Activated CD8-positive, alpha-beta memory T cell treated with anti-CD3 and anti-CD28 coated beads for 1 hour (primary cell): ENCODE measurements at regions not wholly inside any gene's neighbourhood (a gene's known extent, or its start where the extent isn't known, plus 50 kb on each side); places are given as distances from the start of the nearest gene placed in this dataset.

ENCODE experiments used
- DNase-seq, 2 donors: peaks; one replicate each; pipeline ENCODE4 v3.0.0-alpha.2; 2020; ENCODE audit warnings: low read depth in 1 of 2; ENCODE audit errors: extremely low read depth in 1 of 2

DNA sequence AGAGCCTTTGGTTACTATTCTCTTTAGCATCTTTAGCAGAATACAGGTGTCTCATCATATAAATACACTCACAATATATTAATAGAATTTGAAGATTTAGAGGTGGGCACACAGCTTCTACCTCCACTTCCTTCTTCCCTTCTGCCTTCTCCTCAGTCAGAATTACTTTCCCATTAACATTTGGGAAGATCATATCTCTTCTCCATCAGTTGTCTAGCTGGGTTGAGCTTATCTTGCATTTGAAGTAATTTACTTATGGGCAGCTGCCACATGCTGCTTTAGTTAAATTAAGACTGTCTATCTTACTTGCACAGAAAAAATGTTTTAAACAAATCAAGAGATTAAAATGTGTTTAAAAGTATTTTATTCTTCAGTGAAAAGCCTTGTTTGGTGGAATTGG, 110.1 kb upstream of the ASIC2 start:
- no peak for DNase-seq

DNA sequence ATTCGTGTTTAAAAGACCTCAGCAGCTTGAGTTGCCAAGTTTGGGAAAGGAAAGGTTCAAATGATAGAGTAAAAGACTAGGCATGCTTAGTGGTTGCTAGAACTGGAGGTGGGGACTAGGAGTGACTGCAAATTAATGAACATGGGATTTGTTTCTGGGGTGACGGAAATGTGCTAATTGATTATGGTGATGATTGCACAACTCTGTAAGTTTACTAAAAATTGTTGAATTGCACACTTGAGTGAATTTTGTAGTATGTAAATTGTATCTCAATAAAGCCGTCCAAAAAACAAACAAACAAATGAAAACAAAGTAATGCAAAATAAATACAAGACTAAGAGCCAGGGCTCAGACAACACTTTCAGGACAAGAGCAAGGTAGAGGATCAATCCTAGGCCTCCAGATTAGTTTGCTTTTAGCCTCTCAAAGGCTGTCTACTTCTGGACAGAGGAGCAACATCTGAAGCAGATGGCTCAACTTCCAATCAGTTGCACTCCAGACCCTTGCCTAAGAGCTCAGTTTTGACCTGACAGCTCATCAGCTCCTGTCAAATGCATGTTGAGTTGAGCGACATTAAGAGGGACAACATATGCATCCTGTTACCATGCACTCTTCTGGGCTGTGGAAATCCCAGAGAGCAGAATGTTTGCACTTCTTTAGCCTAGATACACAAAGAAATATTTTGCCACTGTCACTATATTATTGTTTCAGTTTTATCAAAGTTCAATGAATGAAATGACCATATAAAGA, 111.2 kb upstream of the ASIC2 start:
- DNase-seq = no peak

DNA sequence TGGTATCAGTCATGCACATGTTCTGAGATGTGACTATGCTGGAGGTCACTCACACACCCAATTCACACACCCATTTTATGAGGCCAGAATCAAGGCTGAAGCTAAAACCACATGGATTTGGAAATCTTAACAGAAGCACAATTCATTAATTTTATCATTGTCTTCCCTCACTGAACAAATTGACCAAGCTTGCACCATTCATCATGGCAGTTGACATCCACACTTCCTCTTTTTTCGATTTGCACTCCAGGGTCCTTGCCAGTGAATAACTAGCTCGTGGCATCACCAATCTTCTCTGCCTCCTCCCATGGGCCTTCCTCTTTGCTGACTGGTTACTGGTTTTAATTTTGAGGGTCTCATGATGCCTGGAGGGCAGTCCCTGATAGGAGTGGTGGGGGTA, 123.0 kb upstream of the ASIC2 start:
- no peak for DNase-seq

DNA sequence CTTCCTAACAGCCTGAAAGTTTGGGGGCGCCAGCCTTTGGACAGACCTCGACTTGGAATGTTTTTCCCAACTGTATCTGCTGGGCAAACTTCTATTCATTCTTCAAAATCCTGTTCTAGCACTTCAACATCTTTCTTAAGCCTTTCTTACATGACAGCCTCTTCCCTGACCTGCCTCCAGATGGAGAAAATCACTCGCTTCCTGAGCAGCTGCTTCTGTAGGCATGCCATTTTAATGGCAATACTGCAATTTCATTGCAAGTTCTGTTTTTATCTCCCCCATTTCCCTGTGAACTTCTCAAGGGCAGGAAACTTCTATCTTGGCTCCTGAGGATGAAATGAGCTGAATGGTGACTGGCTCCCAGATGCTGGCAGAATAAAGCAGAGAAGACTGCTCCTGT, 128.8 kb upstream of the ASIC2 start:
- no peak for DNase-seq

DNA sequence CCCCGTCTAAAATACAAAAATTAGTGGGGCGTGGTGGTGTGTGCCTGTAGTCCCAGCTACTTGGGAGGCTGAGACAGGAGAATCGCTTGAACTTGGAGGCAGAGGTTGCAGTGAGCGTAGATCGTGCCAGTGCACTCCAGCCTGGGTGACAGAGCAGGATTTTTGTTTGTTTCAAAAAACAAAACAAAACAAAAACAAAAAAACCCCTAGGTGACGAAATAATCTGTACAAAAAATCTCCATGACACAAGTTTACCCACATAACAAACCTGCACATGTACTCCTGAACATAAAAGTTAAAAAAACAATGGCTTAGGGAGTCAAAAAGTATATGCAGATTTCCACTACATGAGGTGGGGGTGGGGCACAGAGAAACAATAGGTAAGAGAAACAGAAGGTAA, 140.5 kb upstream of the ASIC2 start:
- no peak for DNase-seq

DNA sequence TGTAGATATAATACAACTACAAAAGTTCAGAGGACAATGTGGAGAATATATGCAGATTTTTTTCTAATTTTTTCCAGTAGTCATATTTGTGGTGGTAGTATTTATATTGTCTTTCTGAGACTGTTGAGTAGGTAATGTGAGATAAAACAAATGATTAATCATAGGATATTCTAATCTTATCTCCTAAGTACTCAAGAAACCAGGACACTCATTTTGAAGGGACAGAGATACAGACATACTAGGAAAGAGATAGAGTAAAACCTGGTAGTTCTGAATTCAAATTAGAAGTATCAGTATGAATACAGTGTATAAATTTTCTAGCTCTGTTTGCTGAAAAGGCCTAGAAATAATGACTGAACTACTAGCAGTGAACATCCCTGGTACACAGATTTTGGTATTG, 141.7 kb upstream of the ASIC2 start:
- DNase-seq = no peak

DNA sequence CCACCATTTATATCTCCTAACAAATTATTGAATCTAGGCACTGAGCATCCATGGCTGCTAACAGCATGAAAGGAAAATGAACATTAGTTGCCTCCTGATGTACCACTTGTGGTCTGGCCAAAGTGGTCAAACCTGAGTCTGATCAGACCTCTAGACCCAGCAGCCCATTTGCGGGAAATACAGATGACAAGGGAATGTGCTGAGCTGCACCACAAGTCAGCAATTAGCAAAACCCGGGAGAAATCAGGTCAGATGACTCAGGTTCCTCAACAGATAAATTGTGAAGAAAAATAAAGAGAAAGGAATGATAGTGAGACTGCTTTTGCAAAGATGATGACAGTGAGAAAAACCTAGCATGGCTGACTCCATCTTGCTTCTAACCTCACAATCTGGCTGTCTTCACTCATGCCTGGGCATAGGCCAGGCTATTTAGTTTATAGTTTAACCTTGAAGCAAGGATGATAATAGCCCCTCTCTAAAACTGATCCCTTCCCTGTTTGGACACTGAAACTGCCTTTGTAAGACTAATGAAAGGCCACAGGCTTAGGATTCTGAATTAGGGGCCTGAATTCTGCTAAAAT, 142.7 kb upstream of the ASIC2 start:
- DNase-seq = no peak

DNA sequence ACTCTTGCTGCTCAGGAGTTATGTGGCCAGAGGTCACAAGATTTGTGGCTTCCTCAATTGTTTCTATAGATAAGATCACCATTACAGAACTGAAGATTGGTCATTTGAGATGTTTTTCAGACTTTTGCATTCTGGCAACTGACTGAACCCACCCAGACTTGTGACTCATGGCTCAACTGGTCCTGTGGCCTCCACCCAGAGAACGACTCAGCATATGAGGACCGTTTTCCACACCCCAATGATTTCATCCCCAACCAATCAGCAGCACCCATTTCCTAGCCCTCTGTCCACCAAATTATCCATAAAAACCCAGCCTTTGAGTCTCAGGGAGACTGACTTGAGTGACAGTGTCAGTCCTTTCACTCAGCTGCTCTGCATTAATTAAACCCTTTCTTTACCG, 143.2 kb upstream of the ASIC2 start:
- DNase-seq = no peak

DNA sequence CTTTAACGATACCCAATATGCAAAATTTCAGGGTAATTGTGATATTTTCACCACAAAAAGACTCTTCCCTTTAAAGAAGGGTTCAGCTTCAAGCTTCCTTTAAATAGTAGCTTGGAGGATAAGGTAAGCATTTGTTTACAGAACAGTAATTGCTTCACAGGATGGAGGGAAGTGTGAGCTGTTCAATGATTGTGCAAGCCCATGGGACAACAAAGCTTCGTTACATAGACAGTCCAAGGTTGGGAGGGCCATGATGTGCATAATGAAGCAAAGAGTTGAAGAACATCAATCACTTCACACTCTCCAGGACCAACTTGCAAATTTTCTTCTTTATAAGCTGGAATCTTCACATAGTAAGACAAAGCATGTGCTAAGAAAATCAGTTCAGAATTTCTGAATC, 145.0 kb upstream of the ASIC2 start:
- DNase-seq = no peak

DNA sequence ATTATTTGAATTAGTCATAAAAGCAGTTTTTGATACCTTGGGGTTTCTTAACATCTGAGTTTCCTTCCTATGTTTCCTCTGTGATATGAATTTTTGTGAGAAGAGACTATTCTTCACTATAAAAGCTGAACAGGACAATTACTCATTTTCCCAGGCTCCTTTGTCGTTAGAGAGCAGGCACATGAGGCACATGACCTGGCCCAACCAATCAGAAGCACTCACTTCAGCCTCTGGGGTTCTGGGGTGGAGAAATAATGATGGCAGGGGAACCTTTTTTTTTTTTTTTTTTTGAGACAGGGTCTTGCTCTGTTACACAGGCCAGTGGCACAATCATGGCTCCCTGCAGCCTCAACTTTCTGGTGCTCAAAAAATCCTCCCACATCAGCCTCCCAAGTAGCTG, 145.5 kb upstream of the ASIC2 start:
- no peak for DNase-seq

DNA sequence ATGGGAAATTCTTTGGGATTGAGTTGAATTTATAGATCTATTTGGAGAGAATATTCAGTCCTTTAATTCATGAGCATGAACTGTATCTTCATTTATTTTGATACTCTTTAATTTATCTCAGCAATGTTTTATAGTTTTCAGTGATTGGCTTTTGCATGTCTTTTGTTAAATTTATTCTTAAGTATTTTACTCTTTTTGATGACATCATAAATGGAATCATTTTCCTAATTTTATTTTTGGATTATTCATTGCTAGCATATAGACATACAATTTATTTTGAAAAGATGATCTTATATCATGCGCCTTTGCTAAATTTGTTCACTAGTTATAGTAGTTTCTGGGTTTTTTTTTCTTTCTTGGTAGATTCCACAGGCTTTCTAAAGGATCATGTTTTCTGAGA, 149.2 kb upstream of the ASIC2 start:
- no peak for DNase-seq

DNA sequence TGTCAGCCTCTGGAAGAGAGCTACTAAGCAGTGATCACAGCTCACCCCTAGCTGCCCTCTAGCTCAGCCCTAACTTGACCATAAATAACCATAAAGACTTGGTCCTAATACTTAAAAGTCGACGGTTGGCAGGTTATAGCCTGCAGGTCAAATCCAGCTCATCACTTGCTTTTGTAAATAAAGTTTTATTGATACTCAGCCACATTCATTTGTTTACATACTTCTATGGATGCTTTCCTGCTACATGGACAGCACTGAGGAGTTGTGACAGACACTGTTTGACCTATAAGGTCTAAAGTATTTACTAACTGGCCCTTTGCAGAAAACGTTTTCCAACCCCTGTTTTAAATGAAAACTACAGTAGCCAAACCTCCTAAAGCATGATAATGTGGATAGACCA, 151.6 kb upstream of the ASIC2 start:
- DNase-seq = no peak

DNA sequence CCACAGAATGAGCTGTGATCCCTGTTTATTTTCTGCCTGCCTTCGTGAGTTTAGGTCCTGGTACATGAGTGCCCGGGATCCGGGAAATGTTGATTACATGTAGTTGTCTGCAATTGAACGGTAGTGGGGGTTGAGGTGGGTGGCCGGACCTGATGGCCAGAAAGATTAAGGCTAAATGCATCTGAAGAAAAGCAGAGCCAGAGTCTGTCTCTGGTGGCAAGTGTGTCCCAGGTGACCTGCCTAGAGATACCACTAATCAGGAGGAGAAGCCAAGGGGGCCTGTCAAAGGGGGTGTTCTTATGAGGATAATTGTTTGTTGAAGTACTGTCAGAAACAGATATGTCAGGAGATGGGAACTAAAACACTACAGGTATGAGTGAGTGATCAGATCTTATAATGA, 154.0 kb upstream of the ASIC2 start:
- DNase-seq = no peak

DNA sequence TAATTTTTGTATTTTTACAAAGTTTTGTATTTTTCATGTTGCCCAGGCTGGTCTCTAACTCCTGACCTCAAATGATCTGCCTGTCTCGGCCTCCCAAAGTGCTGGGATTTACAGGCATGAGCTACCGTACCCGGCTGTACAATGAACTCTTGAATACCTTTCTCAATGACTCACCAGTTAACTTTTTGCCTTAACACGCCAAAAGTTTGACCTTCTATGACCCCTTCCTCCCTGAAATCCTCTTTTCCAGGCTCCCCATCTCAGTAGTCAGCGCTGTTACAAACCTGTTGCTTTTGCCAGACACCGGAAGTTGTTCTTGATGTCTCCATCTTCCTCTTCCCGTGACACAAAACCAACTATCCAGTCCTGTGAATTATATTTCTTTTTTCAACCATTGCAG, 158.1 kb upstream of the ASIC2 start:
- DNase-seq = no peak

DNA sequence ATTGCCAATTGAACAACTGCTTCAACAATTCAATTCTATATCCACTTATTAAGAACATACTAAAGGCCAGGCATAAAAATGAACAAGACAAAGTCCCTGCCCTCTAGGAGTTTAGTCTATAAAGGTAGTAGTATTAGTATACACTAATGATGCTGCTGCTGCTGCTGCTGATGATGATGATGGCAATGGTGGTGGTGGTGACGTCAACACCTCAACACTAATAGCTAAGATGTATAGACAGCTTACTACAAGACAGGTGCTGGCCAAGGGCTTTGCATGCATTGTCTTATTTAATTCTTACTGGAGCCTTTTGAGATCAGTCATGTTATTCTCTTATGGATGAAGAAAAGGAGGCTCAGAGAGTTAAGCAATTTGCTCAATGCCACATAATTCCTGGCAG, 164.4 kb upstream of the ASIC2 start:
- no peak for DNase-seq

DNA sequence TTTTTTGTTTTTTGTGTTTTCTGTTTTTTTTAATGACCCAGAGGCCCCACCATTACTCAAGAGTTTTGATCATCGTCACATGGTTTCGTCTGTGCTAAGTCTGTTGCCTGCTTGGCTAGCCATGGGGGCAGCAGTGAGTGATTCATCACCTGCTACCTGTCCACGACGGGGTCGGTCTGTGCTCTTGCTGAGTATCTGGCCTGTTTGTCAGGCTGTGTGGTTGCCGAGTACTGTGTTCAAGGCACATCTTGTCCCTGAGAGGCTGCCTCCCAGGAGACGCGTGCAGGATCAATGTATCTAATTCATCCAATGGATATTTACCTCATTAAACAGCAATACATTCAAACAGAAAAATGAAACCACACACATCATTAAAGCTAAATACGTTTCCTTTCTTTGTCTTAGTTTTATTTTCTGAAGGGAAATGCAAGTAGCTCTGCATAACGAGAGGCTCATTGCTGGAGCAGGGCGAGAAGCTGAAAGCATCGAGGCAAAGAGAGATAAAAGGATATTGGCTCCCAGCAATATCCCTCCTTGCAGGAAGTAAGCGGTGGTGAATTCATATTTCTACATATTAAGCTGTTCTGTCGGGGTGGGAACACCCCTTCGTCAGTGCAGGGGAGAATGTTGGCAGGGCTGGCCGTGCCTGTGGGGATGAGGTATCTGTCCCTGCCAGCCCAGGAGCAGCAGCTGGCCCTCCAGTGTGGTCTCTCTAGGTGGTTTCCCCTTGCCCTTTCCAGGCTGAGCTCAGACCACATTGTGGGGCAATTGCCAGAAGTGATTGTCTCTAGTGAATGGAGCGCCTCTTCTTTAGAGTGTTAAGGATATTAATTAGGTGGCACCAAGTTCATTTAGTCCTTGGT, 166.2 kb upstream of the ASIC2 start:
- no peak for DNase-seq

DNA sequence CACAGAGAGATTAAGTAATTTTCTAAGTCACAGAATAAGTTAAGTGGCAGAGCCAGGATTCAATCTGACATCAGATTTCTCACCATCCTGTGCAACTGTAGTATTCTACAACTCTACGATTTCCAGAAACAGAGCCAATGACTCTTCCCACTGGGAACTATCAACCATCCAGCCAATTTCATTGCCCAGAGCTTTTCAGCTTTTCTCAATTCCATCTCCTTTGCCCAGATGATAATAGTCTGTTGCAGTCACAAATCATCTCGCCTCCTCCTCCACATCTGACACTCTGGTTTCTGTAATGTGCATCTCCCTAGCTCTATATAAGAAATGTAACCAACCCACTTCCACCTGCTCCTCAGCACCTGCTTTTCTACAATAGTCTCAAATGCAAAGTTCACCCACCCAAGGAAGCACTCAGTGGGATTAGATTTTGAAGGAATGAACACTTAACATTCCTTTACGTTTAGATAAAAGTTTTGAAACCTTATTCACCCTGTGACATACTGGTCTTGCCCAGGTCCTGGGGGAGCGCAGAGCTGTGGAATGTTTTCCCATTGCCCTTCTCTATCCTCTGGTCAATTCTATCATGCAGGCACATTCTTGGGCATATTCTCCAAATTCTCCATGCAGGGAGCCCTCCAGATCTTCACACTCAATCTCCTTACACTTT, 167.8 kb upstream of the ASIC2 start:
- DNase-seq = no peak

DNA sequence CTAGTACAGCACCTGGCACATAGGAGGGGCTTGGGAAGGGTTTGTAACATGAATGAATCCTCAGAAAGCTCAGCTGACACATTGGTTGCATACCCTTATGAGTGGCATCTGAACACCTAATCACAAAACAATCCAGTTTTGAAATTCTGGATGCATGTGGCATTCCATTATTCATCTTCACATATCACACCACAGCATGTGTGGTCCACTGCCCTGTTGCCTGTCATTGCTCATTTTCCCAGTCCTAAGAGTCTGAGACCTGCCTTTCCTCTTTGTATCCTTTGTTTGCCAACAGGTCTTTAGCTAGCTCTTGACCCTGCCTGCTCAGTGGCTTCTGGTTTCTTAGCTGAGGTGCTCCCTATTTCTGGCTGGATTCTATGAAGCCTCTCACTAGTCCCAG, 170.8 kb upstream of the ASIC2 start:
- no peak for DNase-seq

DNA sequence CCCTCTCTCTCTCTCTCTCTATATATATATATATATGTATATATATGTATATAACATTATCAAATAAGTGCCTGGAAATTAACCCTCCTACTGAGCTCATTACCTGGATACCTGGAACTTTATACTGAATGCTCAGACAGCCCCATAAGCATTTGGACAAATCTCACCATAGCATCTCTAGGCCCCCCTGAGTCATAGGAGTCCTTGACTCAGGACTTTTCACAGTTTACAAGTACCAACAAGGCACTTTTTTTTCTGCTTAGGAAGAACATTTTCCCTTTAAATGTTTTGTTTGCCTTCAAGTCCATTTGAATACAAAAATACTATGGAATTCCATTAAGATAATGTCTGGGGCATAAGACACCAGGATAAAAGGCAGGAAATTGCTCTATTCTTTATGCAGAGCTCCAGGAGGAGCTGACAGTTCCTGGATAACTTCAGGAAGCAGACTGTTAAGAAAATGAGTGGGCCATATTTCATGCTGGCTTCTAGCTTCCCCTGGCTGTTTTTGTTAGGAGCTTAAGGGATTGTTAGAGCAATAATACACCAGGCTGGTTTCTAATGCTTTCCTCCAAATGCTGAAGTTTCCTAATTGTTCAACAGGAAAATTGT, 171.7 kb upstream of the ASIC2 start:
- DNase-seq = no peak

DNA sequence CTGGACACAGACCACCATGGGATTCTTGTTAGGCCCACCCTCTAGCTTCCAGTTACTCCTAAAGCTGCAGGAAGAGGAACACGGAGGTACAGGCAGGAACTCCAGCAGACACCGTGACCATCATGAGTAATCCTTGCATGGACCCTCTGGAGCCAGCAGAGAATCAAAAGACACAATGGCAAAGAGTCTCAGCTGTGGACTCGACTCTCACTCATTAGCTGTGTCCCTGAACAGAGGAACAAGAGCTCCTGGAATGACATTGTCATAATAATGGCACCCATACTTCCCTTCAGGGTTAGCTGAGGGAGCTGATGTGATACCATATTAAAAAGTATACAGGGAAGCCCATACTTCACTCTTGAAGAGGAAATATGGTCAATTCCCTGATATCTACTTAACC, 176.3 kb upstream of the ASIC2 start:
- no peak for DNase-seq

DNA sequence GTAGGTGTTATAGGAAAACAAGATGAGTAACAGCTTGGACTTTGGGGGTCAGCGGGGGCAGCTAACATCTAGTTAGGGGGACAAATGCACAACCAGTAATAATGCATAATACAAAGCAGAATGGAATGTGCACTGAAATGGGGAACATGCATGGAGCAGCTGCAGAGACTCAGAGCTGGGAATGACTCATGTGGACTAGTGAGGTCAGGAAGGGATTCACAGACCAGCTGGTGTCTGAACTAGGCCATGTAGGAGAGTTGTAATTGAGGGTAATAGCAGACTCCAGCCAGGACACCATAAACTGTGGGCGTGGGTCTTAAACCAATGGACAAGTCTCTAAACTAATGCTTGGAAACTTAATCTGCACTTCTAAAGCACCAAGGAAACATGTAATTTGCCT, 176.8 kb upstream of the ASIC2 start:
- no peak for DNase-seq
